IgD-negative memory B cell (primary cell): ENCODE measurements at regions not wholly inside any gene's neighbourhood (a gene's known extent, or its start where the extent isn't known, plus 50 kb on each side); places are given as distances from the start of the nearest gene placed in this dataset.
"Not testable (repeated sequence)": the region's sequence is repeated elsewhere in the genome, so short reads cannot be mapped to it uniquely, and the experiment has no call there.

Experiments used
- H3K27ac Mint-ChIP-seq, 3 donors: one replicate each; pipeline ENCODE4 v1.8.0; 2020 to 2022; ENCODE audit warnings: mild to moderate bottlenecking in 3 of 3, mixed read lengths in 3 of 3, moderate library complexity in 1 of 3
- H3K27me3 Mint-ChIP-seq: one replicate; pipeline ENCODE4 v1.8.0; 2021; ENCODE audit warnings: mixed read lengths
- H3K36me3 Mint-ChIP-seq: one replicate; pipeline ENCODE4 v1.8.0; 2020; ENCODE audit warnings: mild to moderate bottlenecking, mixed read lengths
- H3K4me1 Mint-ChIP-seq, 3 donors: one replicate each; pipeline ENCODE4 v1.8.0; 2020 to 2022; ENCODE audit warnings: mixed read lengths in 3 of 3, mild to moderate bottlenecking in 1 of 3
- H3K4me3 Mint-ChIP-seq, 4 donors: one replicate each; pipeline ENCODE4 v1.8.0; 2020 to 2022; ENCODE audit warnings: mild to moderate bottlenecking in 4 of 4, mixed read lengths in 4 of 4, moderate library complexity in 3 of 4
- H3K9me3 Mint-ChIP-seq, 3 donors: one replicate each; pipeline ENCODE4 v1.8.0; 2020 to 2021; ENCODE audit warnings: mixed read lengths in 3 of 3, mild to moderate bottlenecking in 1 of 3

GRCh38 chr1:166730299-166730888 is 108.9 kb upstream of the POGK start:
- Mint-ChIP-seq H3K36me3 (no peaks in the 10 kb centered on the region), H3K9me3 (peaks cover 0 to 10% (median 5%) of the 10 kb centered on the region in 3 donors), H3K27me3 (peaks cover 6% of the 10 kb centered on the region), H3K4me3 (no peak overlapping the region), H3K27ac (no peak overlapping the region), H3K4me1 (no peaks in the 10 kb centered on the region)

- Mint-ChIP-seq H3K4me3 (no peak overlapping the region), H3K27me3 (peaks cover 4% of the 10 kb centered on the region), H3K9me3 (peaks cover 0 to 6% (median 2%) of the 10 kb centered on the region in 3 donors), H3K27ac (no peak overlapping the region), H3K36me3 (no peaks in the 10 kb centered on the region), H3K4me1 (no peaks in the 10 kb centered on the region)
These were observed 101.1 kb upstream of the POGK start for GRCh38 chr1:166738140-166738539.

GRCh38 chr1:166738873-166739272 is 100.4 kb upstream of the POGK start:
- Mint-ChIP-seq H3K4me3 (no peak overlapping the region), H3K27me3 (peaks cover 3% of the 10 kb centered on the region), H3K4me1 (no peaks in the 10 kb centered on the region), H3K9me3 (peaks cover 4 to 6% (median 5%) of the 10 kb centered on the region in 3 donors), H3K27ac (no peak overlapping the region), H3K36me3 (no peaks in the 10 kb centered on the region)

- Mint-ChIP-seq H3K4me3 (no peak overlapping the region), H3K36me3 (no peaks in the 10 kb centered on the region), H3K9me3 (peaks cover 6 to 13% (median 8%) of the 10 kb centered on the region in 3 donors), H3K4me1 (no peaks in the 10 kb centered on the region), H3K27ac (no peak overlapping the region), H3K27me3 (peaks cover 3% of the 10 kb centered on the region)
These were observed 98.5 kb upstream of the POGK start for GRCh38 chr1:166740668-166741276.

- H3K27me3 Mint-ChIP-seq = peaks cover 6% of the 10 kb centered on the region
- no peak overlapping the region for H3K27ac Mint-ChIP-seq
- H3K36me3 Mint-ChIP-seq = no peaks in the 10 kb centered on the region
- no peaks in the 10 kb centered on the region for H3K4me1 Mint-ChIP-seq
- no peak overlapping the region for H3K4me3 Mint-ChIP-seq
- peaks cover 0 to 2% (median 0%) of the 10 kb centered on the region in 3 donors for H3K9me3 Mint-ChIP-seq
These were observed 76.0 kb upstream of the POGK start for GRCh38 chr1:166763318-166763717.

GRCh38 chr1:166766942-166767341 is 72.3 kb upstream of the POGK start:
- Mint-ChIP-seq H3K9me3 (peaks cover 5 to 14% (median 13%) of the 10 kb centered on the region in 3 donors), H3K27ac (no peak overlapping the region), H3K27me3 (peaks cover 6% of the 10 kb centered on the region), H3K4me3 (no peak overlapping the region), H3K36me3 (no peaks in the 10 kb centered on the region), H3K4me1 (no peaks in the 10 kb centered on the region)

GRCh38 chr1:166784646-166785045 is 54.6 kb upstream of the POGK start:
- not testable (repeated sequence) for H3K4me1 Mint-ChIP-seq, H3K27ac Mint-ChIP-seq, H3K36me3 Mint-ChIP-seq, H3K4me3 Mint-ChIP-seq, H3K9me3 Mint-ChIP-seq
- peaks cover 17% of the 10 kb centered on the region for H3K27me3 Mint-ChIP-seq

GRCh38 chr1:166785987-166786386 is 53.3 kb upstream of the POGK start:
- peaks cover 4 to 10% (median 5%) of the 10 kb centered on the region in 3 donors for H3K9me3 Mint-ChIP-seq

GRCh38 chr1:166789286-166789685 is 50.0 kb upstream of the POGK start:
- H3K4me1 Mint-ChIP-seq = peaks cover 0 to 2% (median 0%) of the 10 kb centered on the region in 3 donors
- H3K27me3 Mint-ChIP-seq = peaks cover 17% of the 10 kb centered on the region
- H3K4me3 Mint-ChIP-seq = no peak overlapping the region
- peaks cover 4 to 10% (median 5%) of the 10 kb centered on the region in 3 donors for H3K9me3 Mint-ChIP-seq
- H3K27ac Mint-ChIP-seq = no peak overlapping the region
- no peaks in the 10 kb centered on the region for H3K36me3 Mint-ChIP-seq

More at GRCh38 chr1:166785987-166786386, 53.3 kb upstream of the POGK start:
- Mint-ChIP-seq H3K4me3 (no peak overlapping the region), H3K27me3 (peaks cover 21% of the 10 kb centered on the region), H3K36me3 (no peaks in the 10 kb centered on the region), H3K27ac (no peak overlapping the region), H3K4me1 (no peaks in the 10 kb centered on the region)
